ENCODE measurements at regions not wholly inside any gene's neighbourhood (a gene's known extent, or its start where the extent isn't known, plus 50 kb on each side); places are given as distances from the start of the nearest gene placed in this dataset.

DNA sequence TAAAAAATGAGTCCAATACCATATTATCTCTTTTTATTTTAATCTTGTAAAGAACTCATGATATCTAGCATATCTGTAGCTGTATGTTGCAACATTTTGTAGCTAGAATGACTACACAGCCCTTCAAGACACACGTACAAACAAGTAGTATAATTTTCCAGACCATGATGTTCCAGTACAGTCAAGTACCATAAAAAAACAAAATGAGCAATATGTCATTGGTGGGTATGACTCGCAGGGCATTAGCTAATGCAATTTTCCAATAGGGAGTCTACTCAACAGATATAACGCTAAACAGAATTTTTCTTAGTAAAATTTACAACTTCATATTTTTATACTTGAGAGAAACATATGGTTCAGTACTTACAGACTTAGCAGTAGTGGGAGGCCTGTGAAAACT is 53.6 kb upstream of the UGP2 start:
- WGBS (ENCODE audit: insufficient coverage): no CpG with 5 or more reads among the region's 3 CpGs
- Histone ChIP-seq H3K4me3 (ENCODE audit: control extremely low read depth in 1 of 5, extremely low read depth in 1 of 5, insufficient read depth in 1 of 5, low read depth in 2 of 5, low read length in 4 of 5) (no peak overlapping the region), H3K27me3 (replicated peaks in 1 of 4; ENCODE audit: control extremely low read depth in 1 of 4, control insufficient read depth in 3 of 4, insufficient read depth in 4 of 4, low read length in 3 of 4) (no peaks in the 10 kb centered on the region), H3K4me2 (replicated peaks; ENCODE audit: low read depth, low read length, poor library complexity, severe bottlenecking) (no peak overlapping the region), H3K4me1 (ENCODE audit: control insufficient read depth in 2 of 2, insufficient read depth in 2 of 2, low read length in 2 of 2) (no peaks in the 10 kb centered on the region), H4K20me1 (ENCODE audit: control insufficient read depth, insufficient read depth, low read length, poor library complexity, severe bottlenecking) (no peaks in the 10 kb centered on the region), H3K36me3 (replicated peaks in 1 of 2; ENCODE audit: control extremely low read depth in 1 of 2, control insufficient read depth in 1 of 2, extremely low read depth in 1 of 2, insufficient read depth in 2 of 2, low read length in 1 of 2) (no peaks in the 10 kb centered on the region), H2AFZ (ENCODE audit: insufficient read depth, low read depth, low read length, poor library complexity, severe bottlenecking) (no peak overlapping the region), H3K9ac (ENCODE audit: low read length) (no peak overlapping the region), H3K79me2 (ENCODE audit: control insufficient read depth, insufficient read depth, low read length) (no peaks in the 10 kb centered on the region), H3K27ac (ENCODE audit: low read length in 2 of 2) (no peak overlapping the region), H3K9me3 (ENCODE audit: control extremely low read depth in 1 of 3, control insufficient read depth in 2 of 3, insufficient read depth in 1 of 3, low read length in 2 of 3) (no peaks in the 10 kb centered on the region)
- intact Hi-C loops (cut with micrococcal nuclease): no loop called here
- ChIA-PET POLR2A (no interaction called here), CTCF (interaction anchor here (0.7 kb wide), 1 partner anchor 73 kb away, joined by 6 read pairs; no protein-coding TSS in a partner anchor)
- no peak for TF ChIP-seq EZH2 (IDR thresholded peaks at IDR 0.05; ENCODE audit: borderline replicate concordance, insufficient read depth, low read depth, low read length, poor library complexity, severe bottlenecking)
- TF ChIP-seq, protein P1, sequence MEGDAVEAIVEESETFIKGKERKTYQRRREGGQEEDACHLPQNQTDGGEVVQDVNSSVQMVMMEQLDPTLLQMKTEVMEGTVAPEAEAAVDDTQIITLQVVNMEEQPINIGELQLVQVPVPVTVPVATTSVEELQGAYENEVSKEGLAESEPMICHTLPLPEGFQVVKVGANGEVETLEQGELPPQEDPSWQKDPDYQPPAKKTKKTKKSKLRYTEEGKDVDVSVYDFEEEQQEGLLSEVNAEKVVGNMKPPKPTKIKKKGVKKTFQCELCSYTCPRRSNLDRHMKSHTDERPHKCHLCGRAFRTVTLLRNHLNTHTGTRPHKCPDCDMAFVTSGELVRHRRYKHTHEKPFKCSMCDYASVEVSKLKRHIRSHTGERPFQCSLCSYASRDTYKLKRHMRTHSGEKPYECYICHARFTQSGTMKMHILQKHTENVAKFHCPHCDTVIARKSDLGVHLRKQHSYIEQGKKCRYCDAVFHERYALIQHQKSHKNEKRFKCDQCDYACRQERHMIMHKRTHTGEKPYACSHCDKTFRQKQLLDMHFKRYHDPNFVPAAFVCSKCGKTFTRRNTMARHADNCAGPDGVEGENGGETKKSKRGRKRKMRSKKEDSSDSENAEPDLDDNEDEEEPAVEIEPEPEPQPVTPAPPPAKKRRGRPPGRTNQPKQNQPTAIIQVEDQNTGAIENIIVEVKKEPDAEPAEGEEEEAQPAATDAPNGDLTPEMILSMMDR (IDR thresholded peaks at IDR 0.05): no peak
- no peak overlapping the region for H3K4me3 Mint-ChIP-seq
- DNase-seq (no peak), ATAC-seq (ENCODE audit: low read depth) (no peak)
- H3K9me3 Mint-ChIP-seq (ENCODE audit: insufficient read depth): no peaks in the 10 kb centered on the region
- H3K27me3 Mint-ChIP-seq: peaks cover 5% of the 10 kb centered on the region
- H3K27ac Mint-ChIP-seq: no peak overlapping the region
- no peaks in the 10 kb centered on the region for H3K4me1 Mint-ChIP-seq

DNA sequence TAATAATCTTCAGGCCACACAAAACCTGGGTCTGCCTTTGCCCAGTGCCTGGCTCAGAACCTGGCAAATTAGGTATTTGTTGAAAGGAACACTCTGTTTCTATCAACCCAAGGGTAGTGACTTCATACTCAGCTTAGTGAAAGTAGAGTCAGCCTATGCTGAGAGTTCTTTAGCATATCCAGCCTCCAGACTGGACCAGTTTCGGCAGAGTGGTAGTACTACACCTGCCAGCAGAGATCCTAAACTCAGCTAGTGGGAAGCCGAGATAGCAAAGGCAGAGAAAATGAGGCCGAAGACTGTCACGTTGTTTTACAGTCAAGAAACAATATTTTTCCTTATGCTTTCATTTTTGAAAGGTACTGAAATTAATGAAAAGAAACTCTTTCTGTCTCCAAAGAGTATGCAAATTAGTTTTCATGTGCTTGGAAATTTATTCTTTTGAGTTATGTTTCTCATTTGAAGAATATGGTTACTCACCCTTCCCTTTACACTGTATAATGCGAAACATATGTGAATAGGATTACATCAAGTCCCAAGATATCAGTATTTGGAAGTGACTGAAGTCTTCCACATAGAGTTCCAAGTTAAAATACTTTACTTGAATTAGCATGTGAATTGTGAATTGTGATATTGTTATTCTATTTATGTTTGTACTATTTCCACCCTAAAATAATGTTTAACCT is 52.2 kb upstream of the UGP2 start:
- Histone ChIP-seq H3K4me2 (replicated peaks; ENCODE audit: low read depth, low read length, poor library complexity, severe bottlenecking) (no peak overlapping the region), H3K36me3 (replicated peaks in 1 of 2; ENCODE audit: control extremely low read depth in 1 of 2, control insufficient read depth in 1 of 2, extremely low read depth in 1 of 2, insufficient read depth in 2 of 2, low read length in 1 of 2) (no peaks in the 10 kb centered on the region), H3K9me3 (ENCODE audit: control extremely low read depth in 1 of 3, control insufficient read depth in 2 of 3, insufficient read depth in 1 of 3, low read length in 2 of 3) (no peaks in the 10 kb centered on the region), H3K27me3 (replicated peaks in 1 of 4; ENCODE audit: control extremely low read depth in 1 of 4, control insufficient read depth in 3 of 4, insufficient read depth in 4 of 4, low read length in 3 of 4) (no peaks in the 10 kb centered on the region), H3K9ac (ENCODE audit: low read length) (no peak overlapping the region), H3K4me3 (ENCODE audit: control extremely low read depth in 1 of 5, extremely low read depth in 1 of 5, insufficient read depth in 1 of 5, low read depth in 2 of 5, low read length in 4 of 5) (no peak overlapping the region), H3K4me1 (ENCODE audit: control insufficient read depth in 2 of 2, insufficient read depth in 2 of 2, low read length in 2 of 2) (no peaks in the 10 kb centered on the region), H3K79me2 (ENCODE audit: control insufficient read depth, insufficient read depth, low read length) (no peaks in the 10 kb centered on the region), H3K27ac (ENCODE audit: low read length in 2 of 2) (no peak overlapping the region), H2AFZ (ENCODE audit: insufficient read depth, low read depth, low read length, poor library complexity, severe bottlenecking) (no peak overlapping the region), H4K20me1 (ENCODE audit: control insufficient read depth, insufficient read depth, low read length, poor library complexity, severe bottlenecking) (no peaks in the 10 kb centered on the region)
- DNase-seq (no peak), ATAC-seq (ENCODE audit: low read depth) (no peak)
- CTCF ChIA-PET: no interaction called here
- H3K4me1 Mint-ChIP-seq: no peaks in the 10 kb centered on the region
- intact Hi-C loops (cut with micrococcal nuclease): no loop called here
- peaks cover 5% of the 10 kb centered on the region for H3K27me3 Mint-ChIP-seq
- 75% methylated on average over 1 of the region's 5 CpGs for WGBS (ENCODE audit: insufficient coverage)
- H3K4me3 Mint-ChIP-seq: no peak overlapping the region
- H3K9me3 Mint-ChIP-seq (ENCODE audit: insufficient read depth): no peaks in the 10 kb centered on the region
- H3K27ac Mint-ChIP-seq: no peak overlapping the region
- no peak for TF ChIP-seq EZH2 (IDR thresholded peaks at IDR 0.05; ENCODE audit: borderline replicate concordance, insufficient read depth, low read depth, low read length, poor library complexity, severe bottlenecking)
- POLR2A ChIA-PET: no interaction called here

Measured in B cell (primary cell).